Activated T-helper 2 cell treated with anti-CD3 and anti-CD28 coated beads, Interferon-gamma antibody, Interleukin-2, Interleukin-4, amounts not matched to agents 10 μg/mL and 5 μg/mL and 100 μg/mL, durations not matched to agents 14 hours and 24 hours and 36 hours (primary cell): ENCODE measurements at regions not wholly inside any gene's neighbourhood (a gene's known extent, or its start where the extent isn't known, plus 50 kb on each side); places are given as distances from the start of the nearest gene placed in this dataset.

Experiments
- DNase-seq: peaks from one replicate; pipeline ENCODE4 v3.0.0; 2021; ENCODE audit warnings: low spot score
- H3K27ac Mint-ChIP-seq: one replicate; pipeline ENCODE4 v1.8.0; 2021; ENCODE audit warnings: mixed read lengths
- H3K27me3 Mint-ChIP-seq: one replicate; pipeline ENCODE4 v1.8.0; 2021; ENCODE audit warnings: low read depth, mixed read lengths
- H3K36me3 Mint-ChIP-seq: one replicate; pipeline ENCODE4 v1.8.0; 2021; ENCODE audit warnings: low read depth, mixed read lengths
- H3K4me1 Mint-ChIP-seq: one replicate; pipeline ENCODE4 v1.8.0; 2021; ENCODE audit warnings: low read depth, mixed read lengths
- H3K4me3 Mint-ChIP-seq: one replicate; pipeline ENCODE4 v1.8.0; 2021; ENCODE audit warnings: low read depth, mild to moderate bottlenecking, moderate library complexity, mixed read lengths
- H3K9me3 Mint-ChIP-seq: one replicate; pipeline ENCODE4 v1.8.0; 2021; ENCODE audit warnings: mixed read lengths
- intact Hi-C: fragments of 100-400 bp; cut with micrococcal nuclease; formaldehyde crosslinking; loops from one replicate; pipeline ENCODE4 v1.15.1; 2023

- H3K4me3 Mint-ChIP-seq = no peak overlapping the region
- H3K4me1 Mint-ChIP-seq = no peaks in the 10 kb centered on the region
- H3K27ac Mint-ChIP-seq = no peak overlapping the region
- H3K27me3 Mint-ChIP-seq = peaks cover 19% of the 10 kb centered on the region
- no peaks in the 10 kb centered on the region for H3K9me3 Mint-ChIP-seq
- DNase-seq = no peak
- intact Hi-C loops = no loop called here
- H3K36me3 Mint-ChIP-seq = no peaks in the 10 kb centered on the region
These were observed 265.5 kb downstream of the CTTN start for GRCh38 chr11:70663815-70664214.

DNA sequence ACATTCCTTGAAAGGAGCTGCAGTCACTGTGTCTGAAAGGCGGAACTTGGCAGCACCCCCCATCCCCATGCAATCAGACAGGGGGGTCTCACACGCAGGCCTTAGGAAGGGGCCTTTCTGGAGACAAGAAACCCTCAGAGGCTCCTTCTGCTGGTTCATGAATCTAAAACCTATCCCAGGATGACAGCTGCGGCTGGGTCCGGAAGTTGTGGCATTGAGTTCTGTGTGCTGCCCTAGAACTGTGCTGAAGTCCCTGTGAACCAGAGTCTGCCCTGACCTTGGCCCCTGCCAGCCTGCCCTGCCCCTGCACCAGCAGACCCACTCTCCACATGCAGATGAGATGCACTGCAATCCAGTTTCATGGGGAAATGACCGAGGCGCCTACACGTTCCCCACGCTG is 268.0 kb downstream of the CTTN start:
- no peak overlapping the region for H3K27ac Mint-ChIP-seq
- no peaks in the 10 kb centered on the region for H3K4me1 Mint-ChIP-seq
- H3K9me3 Mint-ChIP-seq = no peaks in the 10 kb centered on the region
- intact Hi-C loops = no loop called here
- H3K36me3 Mint-ChIP-seq = no peaks in the 10 kb centered on the region
- peaks cover 9% of the 10 kb centered on the region for H3K27me3 Mint-ChIP-seq
- DNase-seq = no peak
- no peak overlapping the region for H3K4me3 Mint-ChIP-seq

DNA sequence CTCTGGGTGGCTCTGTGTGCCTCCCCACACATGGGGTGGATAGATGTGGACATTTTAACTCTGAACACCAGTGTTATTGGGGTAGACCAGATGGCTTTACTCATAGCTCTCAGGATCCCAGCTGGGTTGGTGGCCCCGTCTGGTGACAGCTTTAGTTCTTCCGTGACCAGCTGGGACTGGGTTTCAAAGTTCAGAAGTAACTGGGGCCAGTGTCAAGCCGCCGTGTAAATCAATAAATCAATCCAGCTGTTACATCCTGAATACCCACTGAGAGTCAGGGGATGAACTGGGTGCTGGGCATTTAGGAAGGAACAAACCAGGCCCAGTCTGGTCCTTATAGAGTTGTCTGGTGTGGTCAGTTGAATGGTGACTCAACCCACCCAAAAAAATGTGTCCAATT is 269.4 kb downstream of the CTTN start:
- no peak for DNase-seq
- H3K9me3 Mint-ChIP-seq = no peaks in the 10 kb centered on the region
- peaks cover 2% of the 10 kb centered on the region for H3K27me3 Mint-ChIP-seq
- intact Hi-C loops = no loop called here
- H3K36me3 Mint-ChIP-seq = no peaks in the 10 kb centered on the region
- H3K4me1 Mint-ChIP-seq = no peaks in the 10 kb centered on the region
- no peak overlapping the region for H3K27ac Mint-ChIP-seq
- no peak overlapping the region for H3K4me3 Mint-ChIP-seq

- H3K4me3 Mint-ChIP-seq = no peak overlapping the region
- no peak for DNase-seq
- H3K27me3 Mint-ChIP-seq = peaks cover 2% of the 10 kb centered on the region
- H3K27ac Mint-ChIP-seq = no peak overlapping the region
- H3K4me1 Mint-ChIP-seq = no peaks in the 10 kb centered on the region
- intact Hi-C loops = no loop called here
- H3K9me3 Mint-ChIP-seq = no peaks in the 10 kb centered on the region
- H3K36me3 Mint-ChIP-seq = no peaks in the 10 kb centered on the region
These were observed 270.2 kb downstream of the CTTN start for GRCh38 chr11:70668204-70669202.

- Mint-ChIP-seq H3K27ac (no peak overlapping the region), H3K4me1 (no peaks in the 10 kb centered on the region), H3K4me3 (no peak overlapping the region), H3K36me3 (no peaks in the 10 kb centered on the region), H3K27me3 (peaks cover 2% of the 10 kb centered on the region), H3K9me3 (no peaks in the 10 kb centered on the region)
- DNase-seq = no peak
- intact Hi-C loops = no loop called here
These were observed 271.0 kb downstream of the CTTN start for GRCh38 chr11:70669281-70669680.

DNA sequence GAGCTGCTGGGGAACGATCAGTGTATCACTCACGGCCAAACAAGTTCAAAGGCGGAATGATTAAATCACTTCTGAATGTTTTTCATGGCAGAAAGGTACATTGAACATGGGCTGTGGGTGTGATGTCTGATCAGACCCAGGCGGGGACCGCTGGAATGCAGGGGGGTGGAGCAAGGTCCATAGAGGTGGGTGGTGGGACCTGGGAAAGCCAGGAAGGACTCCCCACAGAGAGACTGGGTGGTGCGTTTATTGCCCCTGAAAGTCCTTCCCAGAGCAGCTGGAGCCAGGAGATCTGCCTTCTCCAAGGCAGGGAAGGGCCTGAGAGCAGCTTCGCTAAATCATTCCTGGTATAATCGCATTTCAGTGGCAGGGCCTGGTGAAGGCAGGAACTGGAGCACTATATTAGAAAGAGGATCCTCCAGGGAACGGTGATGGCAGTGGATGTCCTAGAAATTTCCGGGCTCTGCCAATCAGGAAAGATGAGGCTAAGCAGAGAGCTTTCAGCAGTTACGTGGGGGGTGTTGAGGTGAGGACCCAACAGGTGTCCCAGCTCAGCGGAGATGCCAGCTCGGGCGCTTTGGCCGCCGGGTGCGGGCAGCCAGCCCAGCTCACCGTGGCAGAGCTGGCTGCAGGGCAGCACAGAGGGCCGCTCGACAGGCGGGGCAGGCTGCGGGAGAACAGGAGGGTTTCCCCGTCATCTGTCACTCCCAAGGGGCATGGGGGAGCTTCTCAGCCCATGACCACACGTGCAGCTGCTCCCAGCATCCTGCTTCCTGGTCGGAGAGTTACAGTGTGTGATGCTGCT is 271.7 kb downstream of the CTTN start:
- Mint-ChIP-seq H3K4me3 (no peak overlapping the region), H3K4me1 (no peaks in the 10 kb centered on the region), H3K9me3 (no peaks in the 10 kb centered on the region), H3K27me3 (peaks cover 2% of the 10 kb centered on the region), H3K27ac (no peak overlapping the region), H3K36me3 (no peaks in the 10 kb centered on the region)
- intact Hi-C loops = no loop called here
- no peak for DNase-seq

DNA sequence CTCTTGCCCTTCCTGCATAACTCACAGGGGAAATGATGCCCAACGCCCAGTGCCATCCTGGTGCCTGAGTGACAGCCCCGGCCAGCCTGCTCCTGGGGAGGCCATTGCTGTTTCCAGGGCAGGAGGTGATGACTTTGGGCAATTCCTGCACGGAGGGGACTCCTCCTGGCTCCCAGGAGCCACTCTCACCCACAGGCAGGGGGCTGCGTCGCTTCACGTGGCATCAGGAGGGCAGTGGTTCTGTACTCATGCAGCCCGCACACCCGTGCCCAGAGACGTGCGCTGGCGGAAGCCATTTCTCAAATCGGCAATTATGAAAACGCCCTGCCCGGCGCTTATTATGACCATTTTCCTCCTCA is 272.3 kb downstream of the CTTN start:
- Mint-ChIP-seq H3K9me3 (no peaks in the 10 kb centered on the region), H3K4me3 (no peak overlapping the region), H3K4me1 (no peaks in the 10 kb centered on the region), H3K36me3 (no peaks in the 10 kb centered on the region), H3K27me3 (peaks cover 2% of the 10 kb centered on the region), H3K27ac (no peak overlapping the region)
- intact Hi-C loops = no loop called here
- DNase-seq = no peak

DNA sequence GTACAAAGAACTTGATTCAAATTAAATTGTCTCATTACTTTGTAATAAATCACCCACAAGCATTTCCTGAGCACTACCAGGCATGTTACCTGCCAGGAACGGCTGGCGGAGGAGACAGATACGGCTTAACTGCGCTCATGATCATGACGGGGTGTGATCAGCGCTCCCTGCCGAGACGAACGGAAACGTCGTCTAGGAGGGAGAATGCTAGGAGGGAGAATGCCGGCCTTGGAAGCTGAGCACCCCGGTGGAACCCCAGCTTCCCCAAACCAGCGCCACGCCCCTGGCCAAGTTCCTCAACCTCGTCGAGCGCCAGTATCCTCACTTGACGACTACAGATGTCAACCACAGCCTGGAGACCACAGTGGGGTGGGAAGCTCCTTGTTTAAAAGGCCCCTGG is 272.8 kb downstream of the CTTN start:
- no peak overlapping the region for H3K27ac Mint-ChIP-seq
- intact Hi-C loops = no loop called here
- peaks cover 2% of the 10 kb centered on the region for H3K27me3 Mint-ChIP-seq
- no peaks in the 10 kb centered on the region for H3K4me1 Mint-ChIP-seq
- no peak for DNase-seq
- no peaks in the 10 kb centered on the region for H3K9me3 Mint-ChIP-seq
- no peaks in the 10 kb centered on the region for H3K36me3 Mint-ChIP-seq
- no peak overlapping the region for H3K4me3 Mint-ChIP-seq

DNA sequence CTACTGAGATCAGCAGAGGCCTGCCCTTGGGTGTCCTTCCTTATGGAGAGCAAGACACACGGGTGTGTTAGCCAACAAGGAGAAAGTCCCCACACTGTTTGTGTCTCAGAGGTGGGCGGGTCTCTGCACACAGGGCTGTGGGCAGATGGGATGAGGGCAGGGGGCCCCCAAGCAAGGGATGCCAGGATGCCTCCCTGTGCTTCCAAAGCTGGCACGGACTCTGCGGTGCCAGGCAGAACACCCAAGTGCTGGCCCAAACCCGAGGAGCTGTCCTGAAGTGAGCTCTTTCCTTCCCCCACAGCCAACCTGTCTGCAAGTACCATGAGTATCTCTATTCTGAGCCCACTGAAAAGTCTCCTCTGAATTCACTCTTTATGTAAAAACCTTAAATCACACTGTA is 273.3 kb downstream of the CTTN start:
- peaks cover 2% of the 10 kb centered on the region for H3K27me3 Mint-ChIP-seq
- H3K4me3 Mint-ChIP-seq = no peak overlapping the region
- no peak overlapping the region for H3K27ac Mint-ChIP-seq
- H3K36me3 Mint-ChIP-seq = no peaks in the 10 kb centered on the region
- intact Hi-C loops = no loop called here
- no peak for DNase-seq
- no peaks in the 10 kb centered on the region for H3K9me3 Mint-ChIP-seq
- no peaks in the 10 kb centered on the region for H3K4me1 Mint-ChIP-seq

DNA sequence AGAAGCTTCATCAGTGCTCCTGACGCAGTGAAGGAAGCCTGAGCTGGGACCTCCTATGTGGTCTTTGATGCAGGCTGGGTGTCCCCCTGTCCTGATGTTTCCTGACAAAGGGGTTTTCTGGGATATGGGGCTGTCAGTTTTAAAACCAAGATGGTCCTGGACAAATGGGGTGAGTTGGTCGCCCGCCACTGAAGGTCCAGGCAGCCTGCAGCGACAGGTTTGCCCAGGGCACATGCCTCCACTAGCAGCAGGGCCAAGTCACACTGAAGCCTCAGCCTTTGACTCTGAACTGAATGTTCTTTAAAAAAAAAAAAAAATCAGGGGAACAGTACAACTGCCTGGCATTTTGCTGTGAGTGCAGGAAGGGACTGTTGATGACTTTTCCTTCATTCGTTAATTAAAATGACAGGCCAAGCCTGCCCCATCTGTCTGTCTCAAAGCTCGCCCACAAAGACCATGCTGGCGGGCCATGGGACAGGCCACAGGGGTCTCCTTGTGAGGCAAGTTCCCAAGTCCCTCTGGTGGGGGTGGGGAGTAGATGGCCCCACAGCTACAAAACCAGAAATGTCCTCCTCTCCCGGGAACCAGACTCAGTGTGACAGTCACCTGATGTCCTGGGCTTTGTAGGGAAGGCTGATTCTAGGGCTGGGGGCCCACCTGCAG is 274.8 kb downstream of the CTTN start:
- H3K27ac Mint-ChIP-seq = no peak overlapping the region
- no peak overlapping the region for H3K4me3 Mint-ChIP-seq
- H3K4me1 Mint-ChIP-seq = no peaks in the 10 kb centered on the region
- no peak for DNase-seq
- no peaks in the 10 kb centered on the region for H3K9me3 Mint-ChIP-seq
- intact Hi-C loops = no loop called here
- H3K27me3 Mint-ChIP-seq = peaks cover 2% of the 10 kb centered on the region
- H3K36me3 Mint-ChIP-seq = no peaks in the 10 kb centered on the region

GRCh38 chr11:70674605-70675004 is 276.3 kb downstream of the CTTN start:
- Mint-ChIP-seq H3K9me3 (no peaks in the 10 kb centered on the region), H3K27me3 (peaks cover 2% of the 10 kb centered on the region), H3K4me1 (no peaks in the 10 kb centered on the region), H3K4me3 (no peak overlapping the region), H3K36me3 (no peaks in the 10 kb centered on the region), H3K27ac (no peak overlapping the region)
- no peak for DNase-seq
- intact Hi-C loops = no loop called here

GRCh38 chr11:70675697-70676374 is 277.5 kb downstream of the CTTN start:
- Mint-ChIP-seq H3K4me1 (peaks cover 3% of the 10 kb centered on the region), H3K4me3 (no peak overlapping the region), H3K36me3 (no peaks in the 10 kb centered on the region), H3K9me3 (no peaks in the 10 kb centered on the region), H3K27me3 (peaks cover 2% of the 10 kb centered on the region), H3K27ac (no peak overlapping the region)
- no peak for DNase-seq
- intact Hi-C loops = no loop called here
